IPS-NIHi7 (cell line): ENCODE measurements at regions not wholly inside any gene's neighbourhood (a gene's known extent, or its start where the extent isn't known, plus 50 kb on each side); places are given as distances from the start of the nearest gene placed in this dataset.

Experiments
- DNase-seq: peaks from one replicate; pipeline ENCODE4 v3.0.0; 2012; ENCODE audit warnings: mixed read lengths; ENCODE audit errors: extremely low spot score

DNA sequence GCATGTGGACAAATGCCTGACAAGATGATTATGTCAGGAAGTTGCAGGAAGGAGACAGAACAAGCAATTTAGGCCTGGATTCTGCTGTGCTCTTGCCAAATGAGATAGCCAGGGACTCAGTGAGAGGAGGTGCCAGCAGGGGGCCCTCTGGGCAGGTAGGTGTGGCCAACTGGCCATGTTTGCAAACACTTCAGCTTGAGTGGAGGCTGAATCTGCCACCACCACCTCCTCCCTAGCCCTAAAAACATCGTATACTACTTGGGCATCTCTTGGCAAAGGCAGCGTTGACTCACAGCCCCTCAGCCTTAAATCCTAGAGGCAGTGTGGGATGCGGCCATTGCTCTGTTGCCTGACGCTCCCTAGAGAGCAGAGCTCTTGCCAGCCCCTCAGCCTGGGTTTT is 95.1 kb upstream of the PLET1 start:
- peak; percentile 71 for DNase-seq

DNA sequence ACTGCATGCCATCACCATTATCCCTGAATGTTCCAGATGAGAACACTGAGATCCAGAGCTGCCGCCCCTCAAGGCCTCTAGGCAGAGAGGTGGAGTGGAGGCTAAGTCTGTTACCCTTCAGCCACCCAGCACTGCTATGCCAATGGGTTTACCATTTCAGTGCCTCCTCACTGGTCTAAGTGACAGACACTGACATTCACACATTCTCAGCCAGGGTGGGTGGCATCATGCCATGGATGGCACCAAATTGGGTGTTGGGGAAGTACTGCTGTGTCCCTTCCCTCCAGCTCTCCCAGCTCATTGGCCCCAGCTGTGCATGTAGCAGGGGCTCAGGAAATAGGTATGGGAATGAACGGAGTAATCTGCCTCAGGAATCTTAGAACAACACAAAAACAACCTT is 96.8 kb upstream of the PLET1 start:
- no peak for DNase-seq

DNA sequence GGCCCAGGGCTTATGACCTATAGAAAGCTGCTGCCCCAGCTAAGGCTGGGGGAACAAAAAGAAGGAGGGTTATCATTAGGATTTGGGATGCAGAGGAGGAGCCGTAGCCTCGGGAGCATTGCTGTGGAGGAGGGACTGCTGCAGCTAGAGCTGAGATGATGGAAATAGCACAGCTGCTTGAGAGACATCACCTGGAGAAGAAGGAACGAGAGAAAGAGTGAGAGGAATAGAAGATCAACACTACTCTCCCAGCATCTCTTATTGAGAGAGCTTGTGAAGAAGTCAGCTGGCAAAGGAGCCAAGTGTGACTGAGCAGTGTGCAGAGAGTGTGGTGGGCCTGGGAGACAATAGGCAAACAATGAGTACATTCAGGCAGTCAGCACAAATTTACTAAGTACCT is 100.7 kb upstream of the PLET1 start:
- DNase-seq, result no peak

DNA sequence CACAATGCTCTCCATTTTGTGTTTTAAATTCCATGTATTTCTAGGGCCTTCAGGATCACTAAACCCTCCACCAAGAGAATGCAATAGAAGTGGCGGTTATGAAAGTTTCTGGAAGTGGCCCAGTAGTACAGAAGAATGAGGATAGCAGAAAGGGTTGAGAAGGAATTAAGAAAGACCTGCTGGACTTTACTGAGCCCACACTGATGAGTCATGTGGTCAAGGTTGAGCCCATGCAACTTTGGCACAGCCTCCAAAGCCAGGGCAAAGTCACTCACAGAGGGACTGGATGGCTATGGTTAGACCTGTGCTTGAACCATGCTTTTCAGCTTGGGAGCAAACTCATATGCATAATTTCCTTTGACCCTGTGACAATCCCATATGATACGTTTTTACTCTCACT is 102.9 kb upstream of the PLET1 start:
- no peak for DNase-seq

DNA sequence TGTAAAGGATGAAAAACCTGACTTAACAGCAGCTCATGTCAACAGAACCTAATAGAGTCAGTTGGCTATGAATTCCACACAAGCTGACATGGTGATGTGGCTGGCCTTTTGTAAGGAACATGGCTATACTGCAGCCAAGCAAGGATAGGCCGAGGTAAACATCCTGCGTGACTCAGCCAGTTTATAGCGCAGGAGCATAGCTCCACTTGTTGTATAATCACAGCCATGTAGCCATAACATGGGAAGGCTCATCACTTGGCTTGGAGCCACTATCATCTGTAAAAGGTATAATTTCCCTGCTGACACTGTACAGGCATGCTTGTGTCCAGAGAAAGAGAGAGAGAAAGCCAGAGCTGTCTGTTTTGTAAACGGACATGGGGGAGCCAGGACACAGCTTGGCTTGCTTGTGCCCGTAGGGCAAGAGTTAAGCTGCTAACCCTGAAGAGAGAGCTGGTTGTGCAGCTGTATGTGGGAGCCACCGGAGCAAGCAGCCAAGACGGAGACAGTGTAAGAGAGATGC is 104.4 kb upstream of the PLET1 start:
- no peak for DNase-seq

DNA sequence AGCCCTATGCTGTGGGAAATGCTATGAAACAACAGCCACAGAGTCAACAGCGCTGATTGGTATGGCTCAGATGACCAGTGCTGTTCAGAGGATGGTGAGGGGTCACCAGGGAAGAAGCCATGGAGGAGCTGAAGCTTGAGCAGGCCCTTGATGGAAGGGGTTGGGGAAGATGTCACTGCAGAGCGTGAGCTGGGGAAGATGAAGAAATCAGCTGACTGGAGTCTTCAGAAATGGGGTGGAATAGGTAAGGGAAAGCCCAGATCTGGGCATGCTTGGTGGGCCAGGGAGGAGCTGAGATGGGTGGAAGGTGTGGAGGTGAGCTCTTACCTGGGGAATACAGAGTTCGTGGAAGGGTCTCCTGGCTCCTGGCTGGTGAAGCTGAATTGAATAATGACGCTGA is 105.4 kb upstream of the PLET1 start:
- no peak for DNase-seq

DNA sequence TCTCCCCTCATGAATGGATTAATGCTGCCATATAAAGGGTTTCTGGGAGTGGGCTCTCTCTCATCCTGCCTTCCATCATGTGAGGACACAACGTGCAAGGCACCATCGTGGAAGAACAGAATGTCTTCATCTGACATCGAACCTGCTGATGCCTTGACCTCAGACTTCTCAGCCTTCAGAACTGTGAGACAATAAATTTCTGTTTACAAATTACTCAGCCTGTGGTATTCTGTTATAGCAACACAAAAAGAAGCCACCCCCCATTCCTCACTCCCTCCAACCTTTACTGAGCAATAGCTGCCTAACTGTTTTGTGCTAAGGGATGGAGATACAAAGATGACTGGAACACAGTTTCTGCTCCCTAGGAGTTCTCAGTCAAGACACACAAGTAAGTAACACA is 106.1 kb upstream of the PLET1 start:
- DNase-seq, result no peak

DNA sequence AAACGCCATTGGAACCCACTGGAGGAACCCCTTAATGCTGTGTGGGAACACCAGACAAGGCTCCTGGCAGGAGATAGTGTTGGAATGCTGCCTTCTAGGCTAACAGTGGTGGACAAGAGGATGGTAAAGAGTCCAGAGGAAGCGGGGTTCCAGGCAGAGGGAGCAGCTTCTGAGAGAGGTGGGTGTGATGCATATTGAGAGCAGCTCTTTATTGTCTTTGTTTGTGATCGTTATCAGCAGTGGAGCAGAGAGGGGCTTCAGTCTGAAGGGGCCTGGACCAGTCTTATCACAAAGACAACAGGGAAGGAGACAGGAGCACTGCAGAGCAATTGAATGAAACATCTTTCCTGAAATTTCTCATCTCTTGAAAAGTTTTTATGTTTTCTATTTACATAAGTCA is 106.8 kb upstream of the PLET1 start:
- DNase-seq, result no peak

DNA sequence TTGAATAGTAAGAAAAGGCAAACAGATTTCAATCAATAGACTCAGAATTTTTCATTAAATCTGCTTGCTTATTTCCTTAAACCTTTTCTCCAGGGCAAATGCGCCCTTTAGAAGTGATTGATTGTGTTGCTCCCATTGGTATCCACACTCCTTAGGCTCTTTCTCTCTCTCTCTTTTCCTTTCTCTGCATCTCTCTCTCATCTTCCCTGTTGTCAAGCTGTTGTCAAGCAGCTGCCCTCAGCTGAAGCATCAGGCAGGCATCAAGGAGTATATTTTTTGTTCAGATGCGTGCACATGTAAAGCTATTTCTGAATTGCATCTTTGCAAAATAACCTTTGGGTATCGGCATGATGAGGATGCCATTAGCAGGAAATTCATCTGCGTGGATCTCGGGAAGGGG is 107.2 kb upstream of the PLET1 start:
- no peak for DNase-seq

DNA sequence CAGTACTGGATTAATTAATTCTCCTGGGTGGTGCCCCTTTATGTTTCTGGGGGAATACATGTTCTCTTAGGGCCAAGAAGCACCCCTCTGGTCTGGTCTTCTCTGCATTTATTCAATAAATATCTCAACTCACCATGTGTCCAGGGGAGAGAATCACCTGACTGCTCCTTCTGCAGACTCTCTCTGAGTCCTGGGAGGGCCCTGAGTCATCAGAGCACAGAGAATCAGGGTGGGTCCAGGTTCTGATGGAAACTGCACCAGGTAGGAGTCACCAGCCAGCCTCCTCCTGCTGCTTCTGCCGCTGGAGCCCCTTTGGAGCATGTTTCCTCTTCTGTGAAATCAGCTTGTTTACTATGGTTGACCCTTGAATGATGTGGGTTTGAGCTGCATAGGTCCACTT is 107.7 kb upstream of the PLET1 start:
- no peak for DNase-seq

DNA sequence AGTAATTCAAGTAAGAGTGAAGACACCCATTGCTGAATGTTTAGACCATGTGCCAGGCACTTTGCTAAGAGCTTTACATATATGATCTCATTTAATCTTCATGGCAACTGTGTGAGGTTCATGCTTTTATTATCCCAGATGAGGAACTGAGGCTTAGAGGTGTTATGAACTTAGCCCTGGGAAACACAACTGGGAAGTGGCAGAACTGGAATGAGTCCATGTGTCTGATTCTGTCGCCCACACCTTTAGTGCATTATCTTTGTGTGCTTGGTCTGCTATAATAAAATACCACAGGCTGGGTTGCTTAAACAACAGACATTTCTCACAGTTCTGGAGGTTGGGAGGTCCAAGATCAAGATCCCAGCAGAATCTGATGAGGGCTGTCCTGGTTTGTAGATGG is 108.7 kb upstream of the PLET1 start:
- DNase-seq, result no peak

DNA sequence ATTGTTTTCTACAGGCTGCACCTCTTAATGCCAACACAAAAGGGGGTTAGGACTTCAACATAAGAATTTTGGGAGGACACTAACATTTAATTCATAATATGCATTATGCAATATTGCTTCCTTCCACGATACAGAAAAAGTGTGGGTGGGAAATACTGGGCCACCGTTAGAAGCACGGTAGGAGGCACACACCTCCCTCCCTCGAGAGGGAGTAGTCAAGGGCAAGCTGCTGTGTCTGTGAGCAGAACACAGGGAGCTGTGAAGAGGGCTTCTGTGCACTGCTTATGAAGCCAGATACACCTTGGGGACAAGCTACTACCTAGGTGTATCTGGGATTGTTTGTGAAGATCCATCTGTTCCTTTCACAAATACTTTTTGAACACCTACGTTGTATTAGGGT is 109.3 kb upstream of the PLET1 start:
- no peak for DNase-seq

DNA sequence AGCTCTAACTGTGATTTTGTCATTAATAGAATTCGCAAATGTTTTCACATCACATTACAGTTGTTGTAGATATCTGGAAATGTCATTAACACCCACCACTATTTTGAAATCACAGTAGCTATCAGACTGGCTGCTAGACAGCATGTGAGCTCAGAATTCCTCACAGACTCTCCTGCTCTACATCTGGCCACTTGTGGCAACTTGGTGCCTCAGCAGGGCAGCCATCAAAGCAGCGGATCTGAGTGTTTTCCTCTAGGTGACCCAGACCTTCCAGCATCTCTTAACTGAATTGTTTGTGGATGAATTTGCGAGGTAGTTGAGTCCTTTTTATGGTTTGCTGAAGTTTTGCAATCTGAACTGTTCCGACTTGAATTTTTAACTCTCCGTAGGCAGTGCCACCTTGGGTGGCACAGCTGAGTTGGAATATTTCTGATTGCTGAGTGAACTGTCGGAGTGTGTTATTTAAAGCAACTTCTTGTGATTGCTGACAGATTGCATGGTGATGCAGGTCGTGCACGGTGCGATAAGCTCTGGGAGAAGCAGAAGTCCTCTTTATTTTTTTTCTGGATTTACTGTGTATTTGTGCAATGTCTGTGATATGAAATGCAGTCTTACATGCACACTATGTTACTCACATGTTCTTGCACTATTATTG is 114.0 kb upstream of the PLET1 start:
- DNase-seq, result peak; percentile 27

DNA sequence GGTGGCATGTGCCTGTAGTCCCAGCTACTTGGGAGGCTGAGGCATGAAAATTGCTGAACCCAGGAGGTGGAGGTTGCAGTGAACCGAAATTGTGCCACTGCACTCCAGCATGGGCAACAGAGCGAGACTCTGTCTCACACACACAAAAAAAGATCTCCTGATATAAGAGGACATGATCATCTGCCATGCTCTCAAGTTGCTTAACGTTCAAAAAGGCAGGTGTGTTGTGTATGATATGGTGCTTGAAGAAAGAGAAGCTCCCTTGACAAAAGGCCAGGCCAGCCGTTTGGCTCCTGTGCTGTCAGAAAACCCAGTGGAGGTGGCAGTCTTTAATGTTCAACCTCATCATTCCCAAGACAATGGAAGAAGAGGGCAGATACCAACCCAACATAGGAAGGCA is 117.3 kb upstream of the PLET1 start:
- no peak for DNase-seq

DNA sequence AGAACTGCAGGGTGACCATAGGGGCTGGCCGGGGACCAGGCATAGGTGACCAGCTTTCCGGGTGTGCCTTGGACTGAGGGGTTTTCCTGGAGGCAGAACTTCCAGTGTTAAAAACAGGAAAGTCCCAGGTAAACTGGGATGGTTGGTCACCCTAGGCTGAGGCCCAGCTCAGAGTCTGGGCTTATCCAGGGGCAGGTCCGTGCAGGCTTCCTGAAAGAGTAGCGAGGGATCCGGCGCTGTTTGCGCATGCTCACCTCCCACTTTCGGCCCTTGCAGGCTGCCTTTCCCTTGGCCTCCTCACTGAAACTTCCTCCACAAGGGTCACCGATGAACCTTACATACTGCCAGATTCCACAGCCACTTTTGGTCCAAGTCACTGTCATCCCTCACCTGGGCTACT is 119.8 kb upstream of the PLET1 start:
- DNase-seq, result no peak

DNA sequence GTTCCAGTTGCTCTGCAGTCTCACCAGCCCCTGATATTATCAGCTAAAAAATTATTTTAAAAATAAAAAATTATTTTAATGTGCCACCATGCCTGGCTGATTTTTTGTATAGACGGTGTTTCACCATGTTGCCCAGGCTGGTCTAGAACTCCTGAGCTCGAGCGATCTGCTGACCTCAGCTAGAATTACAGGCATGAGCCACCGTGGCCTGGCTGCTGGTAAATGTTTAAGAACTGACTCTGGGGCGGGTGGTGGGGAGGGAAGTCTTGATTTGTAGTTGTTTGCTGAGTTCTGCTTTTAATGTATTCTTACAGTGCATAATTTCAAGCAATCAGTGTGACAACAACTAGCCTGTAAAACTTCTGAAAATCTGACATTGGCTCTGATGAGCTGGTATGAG is 120.9 kb upstream of the PLET1 start:
- no peak for DNase-seq

DNA sequence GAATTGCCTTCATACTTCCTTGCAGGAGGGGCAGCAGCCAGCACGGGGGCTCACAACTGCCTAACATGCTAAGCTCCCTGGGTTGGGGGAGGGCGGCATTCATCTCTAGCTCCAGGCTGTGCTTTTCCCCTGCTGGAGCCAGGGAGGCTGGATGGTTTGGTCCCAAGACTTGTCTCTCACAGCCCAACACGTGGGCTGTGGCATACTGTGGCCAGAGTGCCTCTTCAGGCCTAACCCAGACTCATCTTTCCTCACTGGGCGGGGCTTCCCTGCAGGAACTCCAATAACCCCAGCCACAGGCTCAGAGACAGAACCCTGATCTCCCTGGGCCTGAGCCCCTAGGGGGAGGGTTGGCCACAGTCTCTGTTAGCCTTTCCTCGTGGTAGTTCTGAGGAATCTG is 121.9 kb upstream of the PLET1 start:
- no peak for DNase-seq

DNA sequence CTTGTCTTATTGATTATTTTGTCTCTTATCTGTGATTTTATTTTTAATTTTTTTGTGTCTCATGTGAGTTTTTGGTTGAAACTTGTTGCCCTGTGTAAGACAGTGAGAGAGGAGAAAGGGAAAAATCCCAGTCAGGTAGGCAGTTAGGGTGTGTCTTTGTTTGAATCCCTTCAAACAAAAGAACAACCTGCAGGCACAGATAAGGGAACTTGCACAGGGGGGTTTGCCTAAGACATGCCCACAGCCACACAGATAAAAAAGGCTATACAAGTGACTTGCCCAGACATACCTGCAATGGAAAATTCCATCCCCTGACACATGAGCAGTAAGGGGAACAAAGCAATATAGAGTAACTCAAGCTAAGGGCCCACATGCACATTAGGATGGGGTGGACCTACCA is 127.8 kb upstream of the PLET1 start:
- no peak for DNase-seq

DNA sequence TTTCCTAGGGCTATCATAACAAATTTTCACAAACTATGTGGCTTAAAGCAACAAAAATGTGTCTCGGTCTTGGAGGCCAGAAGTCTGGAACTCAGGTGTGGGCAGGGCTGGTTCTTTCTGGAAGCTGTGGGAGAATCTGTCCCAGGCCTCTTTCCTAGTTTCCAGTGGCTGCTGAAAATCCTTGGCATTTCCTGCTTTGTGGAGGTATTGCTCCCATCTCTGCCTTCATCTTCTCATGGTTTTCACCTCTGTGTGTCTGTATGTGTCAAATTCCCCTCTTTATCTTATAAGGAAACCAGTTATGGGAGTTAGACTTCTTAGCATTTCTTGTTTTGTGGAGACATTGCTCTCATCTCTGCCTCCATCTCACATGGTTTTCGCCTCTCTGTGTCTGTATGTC is 130.4 kb upstream of the PLET1 start:
- no peak for DNase-seq

DNA sequence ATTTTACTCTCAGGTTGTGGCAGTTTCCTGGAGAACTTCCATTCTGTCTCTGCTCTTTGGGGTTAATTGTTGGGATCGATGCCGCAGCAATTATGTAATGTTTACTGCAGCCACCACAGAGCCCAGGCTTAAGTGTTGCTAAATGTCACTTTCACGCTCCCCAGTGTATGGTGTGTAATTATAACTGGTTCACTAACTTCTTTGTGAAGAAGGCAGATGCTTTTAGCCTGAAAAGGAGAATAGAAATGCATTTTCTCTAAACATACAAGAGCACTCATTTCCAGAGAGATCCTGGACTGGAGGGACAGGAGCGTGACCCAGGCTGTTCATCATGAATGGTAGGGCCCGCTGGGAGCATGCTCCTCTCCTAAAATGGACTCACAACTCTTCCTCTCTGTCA is 132.2 kb upstream of the PLET1 start:
- DNase-seq, result no peak

DNA sequence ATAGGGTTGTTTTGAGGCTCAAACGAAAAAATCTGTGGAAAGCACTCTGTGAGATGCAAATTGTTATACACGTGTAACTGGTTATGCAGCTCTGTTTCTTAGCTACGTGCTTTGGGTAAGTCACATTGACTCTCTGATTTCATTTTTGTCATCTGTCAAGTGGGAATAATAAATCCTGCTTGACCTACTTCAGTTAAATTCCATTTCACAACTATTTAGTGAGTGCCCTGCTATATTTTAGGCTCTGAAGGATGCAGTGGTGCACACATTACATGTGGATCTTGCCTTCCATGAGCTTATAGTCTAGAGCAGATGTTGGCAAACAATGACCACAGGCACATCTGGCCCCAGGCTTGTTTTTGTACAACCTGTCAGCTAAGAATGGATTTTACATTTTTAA is 133.6 kb upstream of the PLET1 start:
- DNase-seq, result no peak

DNA sequence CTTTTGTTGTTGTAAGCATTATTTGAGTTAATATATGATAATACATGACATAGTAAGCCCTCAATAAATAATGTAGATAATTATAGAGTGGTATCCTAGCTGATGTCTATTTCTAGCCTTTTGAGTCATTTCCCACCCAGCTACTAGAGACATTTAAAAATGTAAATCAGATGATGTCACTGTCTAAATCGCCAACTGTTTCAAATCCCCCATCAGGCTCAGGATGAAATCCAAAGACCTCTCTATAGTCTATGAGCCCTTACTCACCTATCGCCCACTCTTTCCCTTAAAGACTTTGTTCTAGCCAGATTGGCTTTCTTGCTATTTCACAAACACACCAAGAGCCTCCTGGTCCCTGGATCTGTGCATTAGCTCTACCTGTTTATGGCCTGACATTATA is 135.4 kb upstream of the PLET1 start:
- no peak for DNase-seq

DNA sequence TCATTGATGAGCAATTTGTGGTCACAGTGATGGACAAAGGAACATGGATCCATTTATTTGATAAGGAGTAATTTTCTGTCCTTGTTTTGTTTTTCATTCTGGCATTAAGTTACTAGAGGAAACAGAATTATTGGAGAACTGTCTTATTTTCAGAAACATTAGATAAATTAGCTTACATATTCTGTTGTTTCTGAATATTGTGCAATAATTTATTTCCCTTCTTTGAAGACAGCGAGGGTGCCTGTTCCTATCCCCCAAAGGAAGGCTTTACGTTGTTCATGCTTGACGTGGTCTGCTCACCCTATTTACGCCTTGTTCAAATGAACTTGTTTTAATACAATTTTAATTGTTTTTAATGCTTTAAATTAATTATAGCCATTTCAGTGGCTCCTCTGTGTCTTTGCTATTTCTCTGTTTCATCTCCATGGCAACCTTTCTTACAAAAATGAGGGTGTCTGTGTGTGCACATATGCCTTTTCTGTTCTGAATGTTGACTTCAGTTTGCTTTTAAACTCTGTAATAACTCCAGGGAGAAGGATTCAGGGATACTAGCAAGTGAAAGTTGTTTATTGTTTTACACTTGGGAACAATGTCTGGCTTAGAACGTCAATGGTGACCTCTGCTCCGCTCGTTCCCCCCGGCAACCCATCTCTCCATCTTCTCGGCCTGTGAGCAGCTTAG is 138.3 kb upstream of the PLET1 start:
- DNase-seq, result no peak

DNA sequence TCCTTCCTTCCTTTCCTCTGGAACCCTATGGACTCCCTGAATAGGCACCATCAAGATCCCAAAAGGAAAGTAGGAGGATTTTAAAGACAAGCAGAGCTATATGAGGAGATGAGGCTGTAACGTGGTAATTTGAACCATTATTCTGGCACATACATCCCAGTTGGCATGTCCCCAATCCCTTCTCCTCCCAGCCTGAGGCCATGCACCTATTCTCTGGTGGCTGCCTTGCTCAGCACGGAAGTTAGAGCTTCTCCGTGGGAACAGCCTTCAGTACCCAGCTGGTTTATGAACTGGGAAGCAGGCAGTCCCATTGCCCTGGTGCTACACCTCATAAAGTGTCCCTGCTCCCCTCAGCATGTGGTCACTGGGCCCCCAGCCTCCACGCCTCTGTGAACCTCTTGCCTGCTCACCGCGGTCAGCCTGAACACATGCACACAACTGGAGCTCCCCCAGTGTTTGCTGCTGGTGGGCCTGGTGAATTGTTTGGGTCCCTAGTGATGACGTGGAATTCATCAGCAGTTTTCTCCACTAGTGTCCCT is 139.9 kb upstream of the PLET1 start:
- DNase-seq, result no peak
